ENCODE measurements at regions not wholly inside any gene's neighbourhood (a gene's known extent, or its start where the extent isn't known, plus 50 kb on each side); places are given as distances from the start of the nearest gene placed in this dataset.

DNA sequence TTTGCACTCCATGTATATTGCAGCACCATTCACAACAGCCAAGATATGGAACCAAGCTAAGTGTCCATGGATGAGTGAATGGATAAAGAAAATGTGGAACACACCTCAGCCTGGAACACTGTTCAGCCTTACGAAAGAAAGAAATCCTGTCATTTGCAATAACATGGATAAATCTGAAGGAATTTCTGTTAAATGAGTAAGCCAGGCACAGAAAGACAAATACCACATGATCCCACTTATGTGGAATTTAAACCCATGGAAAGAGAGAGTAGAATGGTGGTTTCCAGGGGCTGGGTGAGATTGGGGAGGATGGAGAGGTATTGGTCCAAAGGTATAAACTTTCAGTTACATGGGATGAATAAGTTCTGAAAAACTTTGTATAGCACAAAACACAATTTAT, 228.9 kb upstream of the CD180 start:
- TF ChIP-seq, protein P1, sequence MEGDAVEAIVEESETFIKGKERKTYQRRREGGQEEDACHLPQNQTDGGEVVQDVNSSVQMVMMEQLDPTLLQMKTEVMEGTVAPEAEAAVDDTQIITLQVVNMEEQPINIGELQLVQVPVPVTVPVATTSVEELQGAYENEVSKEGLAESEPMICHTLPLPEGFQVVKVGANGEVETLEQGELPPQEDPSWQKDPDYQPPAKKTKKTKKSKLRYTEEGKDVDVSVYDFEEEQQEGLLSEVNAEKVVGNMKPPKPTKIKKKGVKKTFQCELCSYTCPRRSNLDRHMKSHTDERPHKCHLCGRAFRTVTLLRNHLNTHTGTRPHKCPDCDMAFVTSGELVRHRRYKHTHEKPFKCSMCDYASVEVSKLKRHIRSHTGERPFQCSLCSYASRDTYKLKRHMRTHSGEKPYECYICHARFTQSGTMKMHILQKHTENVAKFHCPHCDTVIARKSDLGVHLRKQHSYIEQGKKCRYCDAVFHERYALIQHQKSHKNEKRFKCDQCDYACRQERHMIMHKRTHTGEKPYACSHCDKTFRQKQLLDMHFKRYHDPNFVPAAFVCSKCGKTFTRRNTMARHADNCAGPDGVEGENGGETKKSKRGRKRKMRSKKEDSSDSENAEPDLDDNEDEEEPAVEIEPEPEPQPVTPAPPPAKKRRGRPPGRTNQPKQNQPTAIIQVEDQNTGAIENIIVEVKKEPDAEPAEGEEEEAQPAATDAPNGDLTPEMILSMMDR (IDR thresholded peaks at IDR 0.05; ENCODE audit: insufficient read depth, low read length, poor library complexity, severe bottlenecking), result no peak
- no peak for TF ChIP-seq EZH2phosphoT487 (conservative IDR thresholded peaks at IDR 0.05; ENCODE audit: low read length)
